ENCODE measurements at regions not wholly inside any gene's neighbourhood (a gene's known extent, or its start where the extent isn't known, plus 50 kb on each side); places are given as distances from the start of the nearest gene placed in this dataset.
A peak's percentile ranks its signal among the peaks of the same experiment; 100 is the strongest.

DNA sequence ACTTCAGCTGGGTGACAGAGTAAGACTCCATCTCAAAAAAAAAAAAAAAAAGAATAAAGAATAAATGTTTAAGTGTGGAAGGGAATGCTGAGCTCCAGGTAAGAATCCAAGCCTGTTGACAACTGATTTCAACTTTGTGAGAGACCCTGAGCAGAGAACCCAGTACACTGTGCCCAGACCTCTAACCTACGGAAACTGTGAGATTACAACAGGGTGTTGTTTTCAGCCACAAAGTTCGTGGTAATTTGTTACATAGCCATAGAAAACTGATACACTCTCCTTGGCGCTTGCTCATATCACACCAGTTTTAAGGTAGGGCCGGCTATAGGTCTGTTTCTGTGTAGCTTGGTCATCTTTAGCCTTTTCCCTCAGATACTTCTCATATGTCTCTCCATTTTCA, 98.4 kb upstream of the PAPOLG start:
- no peak for DNase-seq (ENCODE audit: low spot score)

DNA sequence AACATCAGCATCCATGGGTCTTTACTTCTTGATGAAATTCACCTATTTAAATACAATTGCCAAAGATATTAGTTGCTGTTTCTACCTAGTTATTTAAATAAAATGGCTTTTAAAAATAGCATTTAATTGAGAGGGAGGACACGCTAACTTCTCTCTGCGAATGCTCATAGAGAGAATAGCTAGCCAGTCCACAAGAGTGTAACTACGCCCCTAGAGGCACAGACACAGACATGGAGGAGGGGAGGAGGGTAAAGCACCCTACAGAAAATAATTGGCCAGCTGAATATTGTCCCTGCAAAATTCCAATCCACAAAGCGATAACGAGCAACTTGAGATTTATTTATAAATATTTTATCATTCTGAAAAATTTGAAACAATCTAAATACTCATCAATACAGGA, 97.0 kb upstream of the PAPOLG start:
- no peak for DNase-seq (ENCODE audit: low spot score)

DNA sequence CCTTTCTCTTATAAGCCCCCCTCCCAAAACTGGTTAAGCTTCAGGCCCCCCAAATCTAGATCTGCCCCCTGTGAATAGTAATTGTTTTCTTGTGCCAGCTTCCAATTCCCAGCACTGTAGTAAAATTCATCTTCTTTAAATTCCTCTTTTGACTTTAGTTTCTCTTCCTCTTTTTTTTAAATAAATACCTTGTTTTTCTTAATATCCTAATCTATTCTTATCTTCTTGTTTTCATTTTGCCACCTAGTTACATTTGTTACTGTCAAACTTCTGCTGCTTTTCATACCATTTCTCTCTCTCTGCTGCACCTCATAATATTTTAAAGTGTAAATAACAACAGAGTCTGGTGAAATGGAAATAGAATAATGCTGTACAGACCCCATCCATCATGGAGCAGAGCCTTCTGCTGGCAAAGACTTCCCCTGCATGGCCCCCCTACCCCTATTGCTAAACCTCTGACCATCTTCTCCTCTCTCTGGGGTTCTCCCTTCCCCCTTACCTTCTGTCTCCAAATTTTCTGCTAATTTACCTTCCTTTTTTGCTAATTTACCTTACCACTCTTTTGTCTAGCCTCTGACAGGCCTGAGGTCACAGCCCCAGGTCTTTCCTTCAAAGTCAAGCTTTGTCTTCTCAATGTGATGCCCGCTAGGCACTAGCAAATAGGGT, 94.9 kb upstream of the PAPOLG start:
- no peak for DNase-seq (ENCODE audit: low spot score)

DNA sequence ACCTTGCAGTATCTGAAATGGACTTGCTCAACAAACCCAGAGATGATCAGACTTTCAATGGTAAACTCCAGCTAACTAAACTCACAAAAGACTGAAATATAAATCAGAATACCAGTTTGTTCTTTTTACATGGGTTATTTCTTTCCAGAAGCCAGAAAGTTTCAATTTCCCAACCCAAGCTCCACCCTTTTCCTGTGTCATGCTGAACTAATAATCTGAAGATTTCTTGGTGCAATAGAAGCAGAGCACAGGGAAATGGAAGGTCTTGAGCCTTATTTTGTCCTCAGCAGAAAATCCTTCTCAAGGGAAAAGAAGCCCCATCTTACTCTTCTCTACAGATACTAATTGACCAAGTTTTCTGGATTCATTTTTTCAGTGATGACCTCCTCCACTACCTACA, 93.3 kb upstream of the PAPOLG start:
- no peak for DNase-seq (ENCODE audit: low spot score)

DNA sequence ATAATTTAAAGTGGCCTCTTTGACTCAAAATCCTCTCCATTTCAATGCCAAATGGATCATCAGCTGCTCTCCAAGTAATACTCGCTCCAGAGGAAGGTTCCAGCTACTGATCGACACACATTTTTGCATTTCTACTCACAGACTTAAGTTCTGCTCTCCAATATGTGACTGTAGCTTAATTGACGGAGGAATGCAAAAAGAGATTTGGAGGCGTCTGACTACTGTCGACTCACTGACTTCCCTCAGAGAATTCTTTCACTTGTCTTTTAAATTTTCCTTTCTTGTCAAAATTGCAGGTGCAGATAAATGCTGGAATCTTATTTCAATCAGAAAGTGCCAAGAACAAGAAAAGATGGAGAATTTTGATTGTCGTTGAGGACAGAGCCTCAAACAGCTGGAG, 84.1 kb upstream of the PAPOLG start:
- no peak for DNase-seq (ENCODE audit: low spot score)

DNA sequence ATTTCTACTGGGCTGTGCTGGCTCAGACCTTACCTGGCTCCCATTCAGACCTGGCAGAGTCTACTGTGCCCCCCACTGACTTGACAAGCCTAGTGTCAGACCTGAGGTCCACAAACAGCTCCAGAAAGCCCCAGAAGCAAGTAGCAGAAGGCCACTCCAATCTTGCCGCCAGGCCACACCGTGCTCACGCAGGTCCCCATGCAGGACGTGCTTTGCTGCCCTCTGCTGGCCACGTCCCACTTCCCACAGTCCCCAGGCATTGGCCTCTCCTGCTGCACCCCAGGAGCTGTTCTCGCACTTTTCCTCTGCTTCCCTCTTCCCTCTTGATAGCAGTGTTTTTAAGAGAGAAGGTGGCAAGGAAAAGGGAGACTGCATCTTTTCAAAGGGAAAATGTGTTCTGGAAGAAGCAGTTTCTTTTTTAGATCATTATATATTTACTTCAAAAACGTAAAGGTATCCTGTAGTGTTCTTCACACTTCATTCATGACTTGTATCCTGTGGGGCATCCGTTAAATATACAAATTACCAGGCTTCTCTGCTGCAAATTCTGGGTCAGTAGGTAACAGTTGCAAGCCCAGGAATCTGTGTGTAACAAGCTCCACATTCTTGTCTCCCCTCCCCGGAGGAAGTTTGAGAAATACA, 81.4 kb upstream of the PAPOLG start:
- DNase-seq (ENCODE audit: low spot score), result peak; percentile 71

DNA sequence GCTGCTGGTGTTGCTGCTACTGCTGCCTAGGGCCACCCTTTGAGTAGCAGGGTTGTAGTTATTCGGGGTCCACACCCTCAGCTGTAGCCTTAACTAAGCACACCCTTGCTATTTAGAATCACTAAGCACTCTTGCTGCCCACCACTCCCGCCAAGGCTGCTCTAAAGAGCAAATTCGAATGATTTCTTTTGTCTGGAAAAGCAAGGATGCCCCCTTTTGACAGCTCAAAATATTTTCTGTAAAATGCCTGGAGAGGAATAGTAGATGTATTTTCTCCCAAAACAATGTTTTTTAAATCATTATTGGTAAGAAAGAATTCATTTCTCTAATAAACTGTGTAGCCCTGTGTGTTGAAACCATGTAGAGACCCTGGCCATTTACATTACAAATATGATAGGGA, 80.8 kb upstream of the PAPOLG start:
- DNase-seq (ENCODE audit: low spot score), result no peak

DNA sequence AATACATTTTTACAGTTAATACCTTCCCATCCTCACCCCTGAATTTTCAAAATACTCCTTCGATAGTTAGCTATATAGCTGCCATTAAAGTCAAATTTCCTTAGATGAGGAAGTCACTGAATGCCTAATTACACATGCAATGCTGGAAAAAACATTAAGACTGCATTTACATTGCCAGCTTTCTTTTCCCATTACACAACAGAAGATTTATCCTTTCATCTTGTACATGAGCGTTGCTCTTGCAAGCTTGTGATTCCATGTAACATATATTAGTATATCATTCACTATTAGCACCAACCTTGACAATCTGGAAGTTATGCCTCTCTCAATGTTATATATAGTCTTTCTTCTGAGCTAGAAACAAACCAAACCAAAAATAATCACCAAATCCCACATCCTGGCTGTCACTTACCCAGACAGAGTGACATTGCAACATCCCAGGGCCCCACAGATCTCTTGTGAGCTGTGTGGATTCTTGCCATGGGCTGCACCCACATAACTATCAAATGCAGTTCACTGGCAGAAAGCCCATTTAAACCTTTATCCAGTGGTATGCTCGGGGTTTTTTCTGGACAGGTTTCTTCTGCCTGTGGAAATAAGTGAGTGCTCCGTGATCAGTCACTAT, 79.2 kb upstream of the PAPOLG start:
- DNase-seq (ENCODE audit: low spot score), result peak; percentile 20

DNA sequence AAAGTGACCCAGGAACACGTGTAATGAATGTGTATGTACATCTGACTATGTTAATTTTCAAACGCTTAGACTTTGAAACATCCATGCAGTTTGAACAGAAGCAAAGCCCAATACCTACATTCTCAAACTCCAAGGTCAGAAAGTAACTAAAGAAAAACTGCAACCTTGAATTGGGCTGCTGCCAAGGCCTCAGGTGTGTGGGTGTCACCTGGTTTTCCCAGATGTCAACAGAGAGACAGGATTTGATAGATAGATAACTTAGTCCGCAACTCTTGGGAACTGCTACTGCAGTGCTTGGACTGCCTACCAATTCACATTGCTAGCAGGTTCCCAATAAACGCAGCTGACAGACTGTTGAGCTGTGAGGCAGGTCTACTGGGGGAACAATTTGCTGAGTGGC, 78.7 kb upstream of the PAPOLG start:
- no peak for DNase-seq (ENCODE audit: low spot score)

DNA sequence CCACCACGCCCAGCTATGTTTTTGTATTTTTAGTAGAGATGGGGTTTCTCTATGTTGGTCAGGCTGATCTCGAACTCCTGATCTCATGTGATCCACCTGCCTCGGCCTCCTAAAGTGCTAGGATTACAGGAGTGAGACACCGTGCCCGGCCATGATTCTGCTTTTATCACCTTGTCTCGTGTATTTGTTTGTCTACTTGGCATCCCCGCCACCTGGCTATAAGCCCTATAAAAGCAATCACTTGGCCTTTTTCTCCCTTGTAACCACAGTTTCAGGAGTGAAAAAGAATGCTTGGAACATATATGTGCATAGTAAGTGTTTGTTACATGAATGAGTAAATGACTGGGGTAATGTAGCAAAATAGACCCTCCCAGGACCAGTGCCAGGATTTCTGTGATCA, 77.5 kb upstream of the PAPOLG start:
- DNase-seq (ENCODE audit: low spot score), result no peak

DNA sequence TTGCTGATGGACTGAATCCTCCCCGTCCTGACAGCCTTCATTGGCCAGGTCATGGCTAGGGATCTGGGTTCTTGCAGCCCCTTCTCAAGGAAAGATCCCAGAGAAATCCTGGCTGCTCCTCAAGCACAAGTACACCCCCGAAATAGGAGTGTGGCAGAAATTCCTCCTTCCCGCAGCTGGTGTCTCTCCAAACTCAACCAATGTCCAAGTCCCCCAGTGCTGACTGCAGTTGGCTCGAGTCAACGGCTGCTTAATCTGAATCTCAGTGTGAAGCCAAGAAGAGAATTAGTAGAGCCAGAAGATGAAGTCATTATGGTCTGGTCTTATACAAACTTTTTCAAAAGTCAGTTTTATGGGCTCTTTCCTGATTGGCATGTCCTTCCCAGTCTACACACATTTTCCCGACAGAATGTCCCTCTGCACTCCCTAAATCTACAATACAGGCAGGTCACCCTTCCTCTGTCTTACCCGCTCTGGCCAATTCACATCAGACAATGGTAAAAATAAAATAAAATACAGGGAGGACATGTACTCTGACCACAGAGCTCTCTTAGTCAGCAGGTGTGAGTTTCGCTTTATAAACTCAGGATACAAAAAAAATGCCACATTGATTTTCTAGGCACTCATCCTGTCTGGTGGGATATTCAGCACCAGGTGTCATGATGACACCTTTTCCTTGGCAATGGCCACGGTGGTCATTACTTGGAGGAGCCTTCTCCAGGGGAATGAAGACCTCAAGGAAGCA, 76.9 kb upstream of the PAPOLG start:
- DNase-seq (ENCODE audit: low spot score), result peak; percentile 77

DNA sequence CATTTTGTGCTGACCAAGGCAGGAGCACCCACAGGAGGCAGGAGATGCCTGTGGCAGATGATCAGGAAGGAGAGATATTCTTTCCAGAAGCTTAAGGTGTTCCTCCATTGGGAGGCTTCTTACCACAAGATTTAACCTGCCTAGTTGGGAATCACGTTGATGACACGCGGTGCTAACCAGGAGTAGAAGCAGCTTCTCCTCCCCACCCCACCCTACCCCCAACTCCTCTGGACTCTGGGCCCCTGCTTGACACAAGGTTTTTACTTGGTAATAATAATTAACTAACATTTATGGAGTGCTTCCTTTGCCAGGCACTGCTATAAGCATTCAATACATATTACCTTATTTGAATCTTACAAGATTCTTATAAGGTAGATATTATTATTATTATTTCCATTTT, 62.5 kb upstream of the PAPOLG start:
- DNase-seq (ENCODE audit: low spot score), result no peak

DNA sequence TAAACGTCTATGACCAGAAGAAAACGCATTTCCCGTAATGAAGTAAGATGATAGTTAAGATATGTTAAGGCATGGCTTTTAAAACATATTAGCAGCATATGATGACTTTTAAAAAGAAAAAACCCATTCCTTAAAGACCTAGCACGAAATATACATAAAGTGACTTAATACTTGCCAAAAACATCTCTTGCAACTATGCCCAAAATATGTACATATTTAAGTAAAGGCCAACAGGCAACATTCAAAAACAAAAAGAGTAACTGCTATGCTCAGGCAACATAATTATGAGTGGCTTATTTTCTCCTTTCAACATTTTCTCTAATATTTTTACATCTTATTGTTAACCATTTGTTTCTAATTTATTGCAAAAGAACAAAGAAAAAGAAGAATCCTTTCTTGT, 60.3 kb upstream of the PAPOLG start:
- DNase-seq (ENCODE audit: low spot score), result no peak

DNA sequence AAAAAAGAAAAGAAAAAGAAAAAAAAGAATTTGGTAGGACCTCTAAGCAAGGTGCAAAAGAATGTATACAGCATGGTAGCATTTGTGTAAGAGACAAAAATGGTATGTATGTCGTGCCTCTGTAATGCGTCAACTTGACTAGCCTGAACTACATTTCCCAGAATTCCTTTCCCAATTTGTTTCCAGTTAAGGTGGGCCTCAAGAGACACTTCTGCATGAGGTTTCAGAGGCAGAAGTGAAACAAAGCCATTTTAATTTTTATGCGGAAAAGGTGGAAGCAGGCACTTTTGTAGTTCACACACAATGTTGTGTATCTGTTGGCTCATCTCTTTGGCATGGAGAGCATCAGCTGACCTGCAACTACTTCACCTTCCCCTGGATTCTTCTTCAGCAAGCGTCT, 56.5 kb upstream of the PAPOLG start:
- no peak for DNase-seq (ENCODE audit: low spot score)

DNA sequence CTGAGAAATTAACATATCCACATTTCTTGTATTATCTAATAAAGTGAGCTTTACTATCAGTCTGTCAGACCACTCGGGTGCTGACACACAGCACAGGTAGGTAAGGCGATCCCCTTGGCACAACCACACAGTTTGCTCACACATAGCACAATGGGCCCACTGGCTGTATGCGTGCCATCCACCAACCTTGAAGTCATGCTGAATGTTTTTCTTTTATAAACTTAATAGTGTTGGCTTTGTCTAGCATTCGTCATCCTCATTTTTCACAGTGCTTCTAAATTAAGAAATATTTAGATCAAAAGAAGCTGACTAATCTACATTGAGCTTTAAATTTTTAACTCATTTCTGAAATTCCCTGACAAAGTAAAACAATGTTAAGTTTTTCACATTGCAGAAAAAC, 50.0 kb upstream of the PAPOLG start:
- no peak for DNase-seq (ENCODE audit: low spot score)
